HEK293 (cell line): ENCODE measurements at regions not wholly inside any gene's neighbourhood (a gene's known extent, or its start where the extent isn't known, plus 50 kb on each side); places are given as distances from the start of the nearest gene placed in this dataset.

Source experiments
- CTCF ChIA-PET: fragments of 350-600 bp; formaldehyde crosslinking; extraction: SDS; loops from one replicate; lab custom pipeline; 2021; ENCODE audit warnings: antibody characterized with exemption; lab: Yijun Ruan, JAX
- POLR2A ChIA-PET: fragments of 300-600 bp; formaldehyde crosslinking; extraction: SDS; loops from one replicate; lab custom pipeline; 2020; ENCODE audit warnings: antibody characterized with exemption, inconsistent platforms; lab: Yijun Ruan, JAX
- H3K27ac ChIP-seq: fragments of 200-500 bp; sonication (Bioruptor generic); 2 replicates; pipeline ENCODE4 v1.5.1; 2014; ENCODE audit warnings: low read depth, low read length, control low read depth, inconsistent platforms; ENCODE audit errors: extremely low read depth
- H3K36me3 ChIP-seq, 2 experiments: fragments of 200-500 bp in 1 of 2; sonication (Bioruptor generic) in 1 of 2; 1 replicate in 1 of 2; 2 replicates in 1 of 2; pipeline ENCODE4 v1.5.1; 2014 to 2017; ENCODE audit warnings: inconsistent platforms in 2 of 2, low read length in 2 of 2; ENCODE audit not compliant: control insufficient read depth in 2 of 2, insufficient read depth in 1 of 2
- H3K4me1 ChIP-seq: fragments of 200-500 bp; sonication (Bioruptor generic); 2 replicates; pipeline ENCODE4 v1.5.1; 2014; ENCODE audit warnings: mild to moderate bottlenecking, low read length, inconsistent platforms; ENCODE audit not compliant: control insufficient read depth, insufficient read depth
- H3K4me3 ChIP-seq: 2 replicates; pipeline ENCODE4 v1.5.1; 2011; ENCODE audit warnings: low read depth, mild to moderate bottlenecking, control low read depth, low read length, moderate library complexity
- H3K9me3 ChIP-seq: fragments of 200-500 bp; sonication (Bioruptor generic); 2 replicates; pipeline ENCODE4 v1.5.1; 2014; ENCODE audit warnings: low read depth, low read length, inconsistent platforms; ENCODE audit not compliant: control insufficient read depth, insufficient read depth
- GLI2 ChIP-seq: fragments of 450-650 bp; formaldehyde crosslinking; IDR thresholded peaks from 2 replicates; pipeline ENCODE4; 2017; ENCODE audit warnings: missing biosample characterization, missing genetic modification characterization, low read depth, borderline replicate concordance
- HOXC10 ChIP-seq: sonication (generic); formaldehyde crosslinking; IDR thresholded peaks from 2 replicates; pipeline ENCODE4 v1.8.1; 2023; ENCODE audit warnings: mild to moderate bottlenecking, missing genetic modification reagents
- KLF16 ChIP-seq: fragments of 450-650 bp; formaldehyde crosslinking; IDR thresholded peaks from 2 replicates; pipeline ENCODE4 v1.5.1; 2017; ENCODE audit warnings: missing biosample characterization, missing genetic modification characterization
- OVOL3 ChIP-seq: fragments of 450-650 bp; formaldehyde crosslinking; IDR thresholded peaks from 2 replicates; pipeline ENCODE4 v1.5.1; 2016; ENCODE audit warnings: missing biosample characterization, missing genetic modification characterization
- SCRT2 ChIP-seq: fragments of 450-650 bp; formaldehyde crosslinking; IDR thresholded peaks from 2 replicates; pipeline ENCODE4 v1.5.1; 2016; ENCODE audit warnings: missing biosample characterization, missing genetic modification characterization
- YY2 ChIP-seq: fragments of 450-650 bp; formaldehyde crosslinking; IDR thresholded peaks from 2 replicates; pipeline ENCODE4 v1.5.1; 2016; ENCODE audit warnings: missing biosample characterization, missing genetic modification characterization
- ZNF10 ChIP-seq: fragments of 450-650 bp; formaldehyde crosslinking; IDR thresholded peaks from 2 replicates; pipeline ENCODE4 v1.5.1; 2017; ENCODE audit warnings: missing biosample characterization, missing genetic modification characterization
- ZNF184 ChIP-seq: fragments of 450-650 bp; IDR thresholded peaks from 2 replicates; pipeline ENCODE4 v1.5.1; 2018; ENCODE audit warnings: missing biosample characterization, mild to moderate bottlenecking, missing genetic modification characterization
- ZNF202 ChIP-seq: fragments of 450-650 bp; formaldehyde crosslinking; IDR thresholded peaks from 2 replicates; pipeline ENCODE4 v1.5.1; 2016; ENCODE audit warnings: missing biosample characterization, missing genetic modification characterization, borderline replicate concordance
- ZNF239 ChIP-seq: fragments of 450-650 bp; formaldehyde crosslinking; IDR thresholded peaks from 2 replicates; pipeline ENCODE4 v1.5.1; 2016; ENCODE audit warnings: missing biosample characterization, missing genetic modification characterization
- ZNF335 ChIP-seq: fragments of 450-650 bp; formaldehyde crosslinking; conservative IDR thresholded peaks from 2 replicates; pipeline ENCODE4 v1.5.1; 2016; ENCODE audit warnings: missing biosample characterization, missing genetic modification characterization
- ZNF560 ChIP-seq: fragments of 450-650 bp; formaldehyde crosslinking; IDR thresholded peaks from 2 replicates; pipeline ENCODE4 v1.5.1; 2017; ENCODE audit warnings: missing biosample characterization, missing genetic modification characterization, borderline replicate concordance
- ZNF561 ChIP-seq: fragments of 450-650 bp; IDR thresholded peaks from 2 replicates; pipeline ENCODE4 v1.5.1; 2018; ENCODE audit warnings: missing biosample characterization, missing genetic modification characterization, borderline replicate concordance
- ZNF596 ChIP-seq: fragments of 450-650 bp; IDR thresholded peaks from 2 replicates; pipeline ENCODE4 v1.5.0; 2018; ENCODE audit warnings: missing biosample characterization, mild to moderate bottlenecking, missing genetic modification characterization, moderate library complexity
- ZNF621 ChIP-seq: fragments of 450-650 bp; formaldehyde crosslinking; IDR thresholded peaks from 2 replicates; pipeline ENCODE4 v1.5.1; 2017; ENCODE audit warnings: missing biosample characterization, missing genetic modification characterization
- ZNF629 ChIP-seq: fragments of 450-650 bp; formaldehyde crosslinking; IDR thresholded peaks from 2 replicates; pipeline ENCODE4 v1.5.1; 2017; ENCODE audit warnings: missing biosample characterization, missing genetic modification characterization
- ZNF670 ChIP-seq: fragments of 450-650 bp; formaldehyde crosslinking; IDR thresholded peaks from 2 replicates; pipeline ENCODE4 v1.5.1; 2016; ENCODE audit warnings: missing biosample characterization, missing genetic modification characterization, low read depth
- ZNF701 ChIP-seq: fragments of 450-650 bp; formaldehyde crosslinking; IDR thresholded peaks from 2 replicates; pipeline ENCODE4 v1.5.1; 2016; ENCODE audit warnings: missing biosample characterization, missing genetic modification characterization
- ZNF707 ChIP-seq: fragments of 450-650 bp; formaldehyde crosslinking; IDR thresholded peaks from 2 replicates; pipeline ENCODE4 v1.5.1; 2016; ENCODE audit warnings: missing biosample characterization, missing genetic modification characterization
- ZSCAN16 ChIP-seq: fragments of 450-650 bp; formaldehyde crosslinking; IDR thresholded peaks from 2 replicates; pipeline ENCODE4 v1.5.1; 2016; ENCODE audit warnings: missing biosample characterization, missing genetic modification characterization
- TF ChIP-seq, protein P1 (sequence below): fragments of 450-650 bp; formaldehyde crosslinking; IDR thresholded peaks from 2 replicates; pipeline ENCODE4 v1.5.1; 2016; ENCODE audit warnings: missing biosample characterization, missing genetic modification characterization

- TF ChIP-seq ZNF621 (tag by site-specific recombination) (no peak), ZNF335 (tag by site-specific recombination) (no peak), HOXC10 (no peak), ZNF707 (tag by site-specific recombination) (no peak), ZNF202 (tag by site-specific recombination) (no peak), ZNF560 (no peak), KLF16 (tag by site-specific recombination) (no peak), GLI2 (tag by site-specific recombination) (no peak), SCRT2 (tag by site-specific recombination) (no peak), ZNF701 (tag by site-specific recombination) (no peak), ZSCAN16 (tag by site-specific recombination) (no peak)
- TF ChIP-seq, protein P1, sequence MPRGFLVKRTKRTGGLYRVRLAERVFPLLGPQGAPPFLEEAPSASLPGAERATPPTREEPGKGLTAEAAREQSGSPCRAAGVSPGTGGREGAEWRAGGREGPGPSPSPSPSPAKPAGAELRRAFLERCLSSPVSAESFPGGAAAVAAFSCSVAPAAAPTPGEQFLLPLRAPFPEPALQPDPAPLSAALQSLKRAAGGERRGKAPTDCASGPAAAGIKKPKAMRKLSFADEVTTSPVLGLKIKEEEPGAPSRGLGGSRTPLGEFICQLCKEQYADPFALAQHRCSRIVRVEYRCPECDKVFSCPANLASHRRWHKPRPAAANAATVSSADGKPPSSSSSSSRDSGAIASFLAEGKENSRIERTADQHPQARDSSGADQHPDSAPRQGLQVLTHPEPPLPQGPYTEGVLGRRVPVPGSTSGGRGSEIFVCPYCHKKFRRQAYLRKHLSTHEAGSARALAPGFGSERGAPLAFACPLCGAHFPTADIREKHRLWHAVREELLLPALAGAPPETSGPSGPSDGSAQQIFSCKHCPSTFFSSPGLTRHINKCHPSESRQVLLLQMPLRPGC (tag by site-specific recombination): no peak
- no peak overlapping the region for H3K27ac ChIP-seq
- POLR2A ChIA-PET: interaction anchor here (0.8 kb wide), 1 partner anchor 18 kb away, joined by 3 read pairs; no protein-coding TSS in a partner anchor
- no peaks in the 10 kb centered on the region for H3K9me3 ChIP-seq
- H3K4me3 ChIP-seq: no peak overlapping the region
- CTCF ChIA-PET: interaction anchor here (0.5 kb wide), 1 partner anchor 384 kb away, joined by 4 read pairs; no protein-coding TSS in a partner anchor
- 0 out of 2 replicates have a peak, but pooled peaks cover 2% of the 10 kb centered on the region for H3K4me1 ChIP-seq
- no peaks in the 10 kb centered on the region for H3K36me3 ChIP-seq
Measured at GRCh38 chr4:81790477-81790876, 318.8 kb upstream of the RASGEF1B start.

GRCh38 chr4:81789741-81790399, 318.2 kb upstream of the RASGEF1B start:
- no peak overlapping the region for H3K27ac ChIP-seq
- H3K36me3 ChIP-seq: no peaks in the 10 kb centered on the region
- ChIA-PET POLR2A (interaction anchor here (0.8 kb wide), 1 partner anchor 18 kb away, joined by 3 read pairs; no protein-coding TSS in a partner anchor), CTCF (interaction anchor here (0.5 kb wide), 1 partner anchor 383 kb away, joined by 4 read pairs; no protein-coding TSS in a partner anchor)
- TF ChIP-seq ZSCAN16 (tag by site-specific recombination): no peak
- 0 out of 2 replicates have a peak, but pooled peaks cover 4% of the 10 kb centered on the region for H3K4me1 ChIP-seq
- H3K4me3 ChIP-seq: no peak overlapping the region
- no peaks in the 10 kb centered on the region for H3K9me3 ChIP-seq

DNA sequence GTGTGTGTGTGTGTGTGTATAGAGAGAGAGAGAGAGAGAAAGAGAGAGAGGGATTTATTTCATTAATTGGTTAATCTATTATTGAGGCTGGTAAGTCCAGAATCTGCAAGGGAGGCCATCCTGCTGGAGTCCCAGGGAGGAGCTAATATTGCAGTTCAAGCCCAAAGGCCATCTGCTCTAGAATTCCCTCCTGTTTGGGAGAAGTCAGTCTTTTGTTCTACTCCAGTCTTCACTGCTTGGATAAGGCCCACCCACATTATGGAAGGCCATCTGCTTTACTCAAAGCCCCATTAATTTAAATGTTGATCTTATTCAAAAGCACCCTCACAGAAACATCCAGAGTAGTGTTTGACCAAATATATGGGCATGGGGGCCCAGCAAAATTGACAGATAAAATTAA, 317.5 kb upstream of the RASGEF1B start:
- TF ChIP-seq ZNF596 (tag by site-specific recombination) (peak; percentile 29; the same call in 1 of the 2 replicates), OVOL3 (tag by site-specific recombination) (no peak)
- 0 out of 2 replicates have a peak, but pooled peaks cover 4% of the 10 kb centered on the region for H3K4me1 ChIP-seq
- no peaks in the 10 kb centered on the region for H3K36me3 ChIP-seq
- CTCF ChIA-PET: no interaction called here
- POLR2A ChIA-PET: no interaction called here
- no peaks in the 10 kb centered on the region for H3K9me3 ChIP-seq
- H3K27ac ChIP-seq: no peak overlapping the region
- H3K4me3 ChIP-seq: no peak overlapping the region

DNA sequence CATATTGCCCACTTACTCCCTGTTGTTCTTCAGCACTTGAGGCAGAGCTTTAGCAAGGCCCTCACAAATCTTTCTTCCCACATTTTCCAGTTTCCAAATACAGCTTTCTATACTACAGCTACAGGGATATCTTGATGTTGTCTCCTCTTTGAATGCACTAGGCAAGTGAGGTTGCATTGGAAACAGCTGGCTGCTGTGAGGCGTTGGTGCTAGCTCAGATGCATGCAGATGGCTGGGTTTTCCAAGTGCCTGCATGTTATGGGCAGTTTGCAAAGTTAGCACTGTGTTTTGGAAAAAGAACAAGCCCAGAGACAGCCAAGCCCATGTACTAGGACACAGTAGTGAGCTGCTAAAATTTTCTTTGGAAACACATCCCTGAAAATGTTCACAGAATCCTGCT, 315.1 kb upstream of the RASGEF1B start:
- CTCF ChIA-PET: interaction anchor here (0.6 to 1.4 kb wide), 2 partner anchors 24 to 58 kb away, joined by 3 to 5 read pairs; no protein-coding TSS in a partner anchor
- Histone ChIP-seq H3K4me1 (0 out of 2 replicates have a peak, but pooled peaks cover 4% of the 10 kb centered on the region), H3K4me3 (no peak overlapping the region), H3K36me3 (no peaks in the 10 kb centered on the region), H3K27ac (peak overlapping the region; percentile 33), H3K9me3 (no peaks in the 10 kb centered on the region)
- TF ChIP-seq YY2 (no peak), ZNF10 (tag by site-specific recombination) (no peak), ZNF670 (no peak), ZNF629 (no peak), ZNF239 (tag by site-specific recombination) (no peak), ZNF184 (tag by site-specific recombination) (no peak), ZNF561 (tag by site-specific recombination) (no peak)
- POLR2A ChIA-PET: no interaction called here
